PFSK-1 (cell line): ENCODE measurements at regions not wholly inside any gene's neighbourhood (a gene's known extent, or its start where the extent isn't known, plus 50 kb on each side); places are given as distances from the start of the nearest gene placed in this dataset.

ENCODE experiments used
- FOXP2 ChIP-seq: optimal IDR thresholded peaks from 2 replicates; pipeline ENCODE3; 2011; ENCODE audit warnings: borderline replicate concordance, control low read depth, inconsistent platforms; ENCODE audit not compliant: insufficient read depth; ENCODE audit errors: extremely low read length, extremely low read depth
- POLR2AphosphoS5 ChIP-seq: IDR thresholded peaks from 2 replicates; pipeline ENCODE4 v1.6.1; 2012; ENCODE audit warnings: low read depth, mild to moderate bottlenecking, control low read depth, low read length, moderate library complexity
- SIN3A ChIP-seq: IDR thresholded peaks from 2 replicates; pipeline ENCODE4 v1.6.1; 2012; ENCODE audit warnings: mild to moderate bottlenecking, low read length, moderate library complexity, borderline replicate concordance; ENCODE audit not compliant: insufficient read depth
- TAF1 ChIP-seq: IDR thresholded peaks from 2 replicates; pipeline ENCODE4 v1.6.1; 2012; ENCODE audit warnings: low read length, control low read depth, borderline replicate concordance; ENCODE audit not compliant: insufficient read depth
- TF ChIP-seq, protein P1 (sequence below), 2 experiments: IDR thresholded peaks; 2 replicates each; pipeline versions ENCODE4 v1.6.1 to v1.8.0; 2011 to 2012; ENCODE audit warnings: low read depth in 2 of 2, low read length in 2 of 2, control low read depth in 1 of 2, inconsistent platforms in 1 of 2, mild to moderate bottlenecking in 1 of 2, moderate library complexity in 1 of 2; ENCODE audit not compliant: insufficient read depth in 1 of 2

DNA sequence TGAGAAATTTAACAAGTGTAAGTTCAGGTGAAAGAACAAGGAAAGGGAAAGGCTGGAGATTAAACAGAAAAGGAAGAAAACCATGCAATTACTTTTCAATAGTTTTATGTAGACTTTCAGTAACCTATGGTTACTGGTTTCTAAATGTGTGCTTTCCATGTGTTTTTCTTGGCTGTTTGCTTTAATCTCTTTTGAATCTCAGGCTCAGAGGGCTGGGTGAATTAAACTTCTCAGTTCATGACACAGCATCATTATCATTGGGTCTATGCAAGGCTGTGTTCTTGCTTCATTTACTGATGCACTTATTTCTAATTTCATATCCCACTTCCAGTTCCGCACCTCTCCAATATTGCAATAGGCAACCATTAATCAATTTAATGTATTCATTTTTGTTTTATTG lies 266.5 kb upstream of the UGT8 start:
- TF ChIP-seq TAF1 (no peak), SIN3A (no peak), POLR2AphosphoS5 (no peak), FOXP2 (no peak)
- TF ChIP-seq, protein P1, sequence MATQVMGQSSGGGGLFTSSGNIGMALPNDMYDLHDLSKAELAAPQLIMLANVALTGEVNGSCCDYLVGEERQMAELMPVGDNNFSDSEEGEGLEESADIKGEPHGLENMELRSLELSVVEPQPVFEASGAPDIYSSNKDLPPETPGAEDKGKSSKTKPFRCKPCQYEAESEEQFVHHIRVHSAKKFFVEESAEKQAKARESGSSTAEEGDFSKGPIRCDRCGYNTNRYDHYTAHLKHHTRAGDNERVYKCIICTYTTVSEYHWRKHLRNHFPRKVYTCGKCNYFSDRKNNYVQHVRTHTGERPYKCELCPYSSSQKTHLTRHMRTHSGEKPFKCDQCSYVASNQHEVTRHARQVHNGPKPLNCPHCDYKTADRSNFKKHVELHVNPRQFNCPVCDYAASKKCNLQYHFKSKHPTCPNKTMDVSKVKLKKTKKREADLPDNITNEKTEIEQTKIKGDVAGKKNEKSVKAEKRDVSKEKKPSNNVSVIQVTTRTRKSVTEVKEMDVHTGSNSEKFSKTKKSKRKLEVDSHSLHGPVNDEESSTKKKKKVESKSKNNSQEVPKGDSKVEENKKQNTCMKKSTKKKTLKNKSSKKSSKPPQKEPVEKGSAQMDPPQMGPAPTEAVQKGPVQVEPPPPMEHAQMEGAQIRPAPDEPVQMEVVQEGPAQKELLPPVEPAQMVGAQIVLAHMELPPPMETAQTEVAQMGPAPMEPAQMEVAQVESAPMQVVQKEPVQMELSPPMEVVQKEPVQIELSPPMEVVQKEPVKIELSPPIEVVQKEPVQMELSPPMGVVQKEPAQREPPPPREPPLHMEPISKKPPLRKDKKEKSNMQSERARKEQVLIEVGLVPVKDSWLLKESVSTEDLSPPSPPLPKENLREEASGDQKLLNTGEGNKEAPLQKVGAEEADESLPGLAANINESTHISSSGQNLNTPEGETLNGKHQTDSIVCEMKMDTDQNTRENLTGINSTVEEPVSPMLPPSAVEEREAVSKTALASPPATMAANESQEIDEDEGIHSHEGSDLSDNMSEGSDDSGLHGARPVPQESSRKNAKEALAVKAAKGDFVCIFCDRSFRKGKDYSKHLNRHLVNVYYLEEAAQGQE (IDR thresholded peaks at IDR 0.05; ENCODE audit: insufficient read depth in 1 of 2, low read depth in 2 of 2, low read length in 2 of 2), result no peak

DNA sequence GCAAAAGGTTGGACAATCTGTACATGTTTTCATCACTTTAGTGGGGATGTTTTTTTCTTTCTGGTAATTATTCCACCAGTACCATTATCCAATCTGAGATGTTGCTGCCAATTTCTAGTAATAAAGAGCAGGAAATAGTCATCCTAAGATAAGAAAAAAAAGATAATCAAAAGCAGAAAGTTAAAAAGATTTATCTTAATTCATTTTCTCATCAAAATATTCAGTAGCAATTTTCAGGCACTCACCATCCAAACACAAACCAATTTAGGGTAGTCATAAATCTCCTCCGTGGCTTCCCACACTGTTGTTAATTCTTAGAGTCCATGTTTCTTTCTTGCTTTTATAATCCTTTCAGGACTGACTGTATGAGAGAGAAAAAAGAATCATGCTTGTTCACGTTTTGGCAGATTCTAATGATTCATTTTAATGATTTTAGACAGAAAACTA lies 263.7 kb upstream of the UGT8 start:
- TF ChIP-seq, protein P1 (IDR thresholded peaks at IDR 0.05; ENCODE audit: insufficient read depth in 1 of 2, low read depth in 2 of 2, low read length in 2 of 2), result no peak
- no peak for TF ChIP-seq TAF1
- TF ChIP-seq POLR2AphosphoS5, result no peak

DNA sequence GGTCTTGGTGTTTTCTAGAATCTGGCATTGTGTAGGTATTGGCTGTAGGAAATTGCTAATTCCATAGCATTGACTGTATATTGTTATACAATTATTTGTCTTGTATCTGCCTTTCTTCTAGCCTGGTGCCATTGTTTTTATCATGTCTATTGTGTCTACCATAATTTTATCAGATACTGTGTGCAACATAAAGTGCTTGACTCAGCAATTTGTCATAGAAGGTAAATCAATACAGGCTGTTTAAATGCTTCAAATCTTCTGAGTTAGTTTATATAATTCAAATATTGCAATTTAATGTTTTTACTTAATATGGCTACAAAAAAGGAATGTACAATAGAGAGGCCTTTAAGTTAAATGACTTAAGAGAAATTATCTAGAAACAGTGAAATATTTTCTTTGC lies 263.3 kb upstream of the UGT8 start:
- TF ChIP-seq, protein P1 (IDR thresholded peaks at IDR 0.05; ENCODE audit: insufficient read depth in 1 of 2, low read depth in 2 of 2, low read length in 2 of 2), result no peak
- TF ChIP-seq SIN3A (no peak), FOXP2 (no peak), POLR2AphosphoS5 (no peak), TAF1 (no peak)

DNA sequence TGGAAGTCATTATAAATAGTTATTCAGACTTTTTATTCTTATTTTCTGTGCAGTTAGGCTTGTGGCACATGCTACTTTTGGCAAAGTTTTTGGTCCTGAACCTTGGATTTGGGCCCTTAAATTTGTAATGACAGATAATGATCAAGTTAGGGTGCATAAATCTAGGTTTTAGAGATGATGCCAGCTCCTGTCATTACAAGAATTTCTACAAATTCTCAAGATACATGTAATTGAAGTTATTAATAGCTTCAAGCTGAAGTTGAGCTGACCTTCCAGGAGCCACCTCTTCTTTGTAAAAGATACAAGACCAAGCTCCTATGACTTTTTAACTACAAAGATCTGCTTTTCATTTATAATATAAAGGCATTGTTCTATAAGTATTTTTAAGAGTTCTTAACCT lies 255.6 kb upstream of the UGT8 start:
- no peak for TF ChIP-seq SIN3A
- TF ChIP-seq POLR2AphosphoS5, result no peak

DNA sequence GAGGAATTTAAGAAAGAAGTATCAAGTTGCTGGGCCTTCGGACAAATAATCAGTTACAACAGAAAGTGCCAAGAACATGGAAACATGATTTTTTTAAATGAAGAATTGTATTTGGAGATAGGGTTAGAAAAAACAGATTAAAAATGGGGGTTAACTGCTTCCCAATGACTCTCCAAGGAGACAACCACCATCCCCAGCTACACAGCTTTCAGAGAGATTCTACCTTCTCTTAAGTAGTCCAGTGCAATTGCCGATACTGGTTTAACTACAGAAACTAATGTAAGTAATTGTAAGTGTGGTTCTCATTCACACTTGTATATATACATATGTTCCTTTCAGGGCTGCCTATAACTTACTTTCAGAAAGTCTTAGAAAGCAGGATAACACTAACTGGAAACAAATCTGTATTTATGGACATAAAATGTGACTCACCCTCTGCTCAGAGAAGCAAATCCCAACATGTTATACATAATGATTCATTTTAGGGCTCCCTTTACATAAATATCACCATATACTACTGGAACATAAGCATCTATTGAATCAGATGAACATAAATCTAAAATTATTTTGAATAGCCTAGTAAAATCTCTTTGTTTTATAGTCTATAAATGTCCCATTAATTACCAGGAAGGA lies 248.9 kb upstream of the UGT8 start:
- TF ChIP-seq, protein P1 (IDR thresholded peaks at IDR 0.05; ENCODE audit: insufficient read depth in 1 of 2, low read depth in 2 of 2, low read length in 2 of 2), result no peak
- TF ChIP-seq TAF1 (no peak), SIN3A (no peak), POLR2AphosphoS5 (no peak), FOXP2 (no peak)
